Stomach (tissue), 8 donors: ENCODE measurements at regions not wholly inside any gene's neighbourhood (a gene's known extent, or its start where the extent isn't known, plus 50 kb on each side); places are given as distances from the start of the nearest gene placed in this dataset.
A peak's percentile ranks its signal among the peaks of the same experiment; 100 is the strongest.

Experiments used
- DNase-seq, 2 donors: peaks; one replicate each; pipeline versions ENCODE4 v3.0.0 to v3.0.0-alpha.2; 2013 to 2019
- H3K27ac ChIP-seq, 5 donors: fragments of 200-600 bp in 4 of 5; sonication (generic) in 4 of 5; one replicate each; pipeline ENCODE4 v1.5.1; 2013 to 2019; ENCODE audit warnings: mild to moderate bottlenecking in 1 of 5, moderate library complexity in 1 of 5
- H3K27me3 ChIP-seq, 3 donors: fragments of 200-600 bp; sonication (generic); one replicate each; pipeline ENCODE4 v1.5.1; 2017 to 2019; ENCODE audit warnings: mixed run types in 1 of 3
- H3K36me3 ChIP-seq, 4 donors: fragments of 200-600 bp; sonication (generic); 1 replicate in 3 of 4; 2 replicates in 1 of 4; pipeline ENCODE4 v1.5.1; 2016 to 2019
- H3K4me1 ChIP-seq, 4 donors: fragments of 200-600 bp; sonication (generic); one replicate each; pipeline ENCODE4 v1.5.1; 2016 to 2019
- H3K4me3 ChIP-seq, 4 donors: fragments of 200-600 bp; sonication (generic) in 3 of 4; one replicate each; pipeline ENCODE4 v1.5.1; 2016 to 2019; ENCODE audit warnings: mild to moderate bottlenecking in 1 of 4
- H3K9me3 ChIP-seq, 4 donors: fragments of 200-600 bp; sonication (generic); one replicate each; pipeline ENCODE4 v1.5.1; 2016 to 2019
- EP300 ChIP-seq: sonication (generic); formaldehyde crosslinking; IDR thresholded peaks from one replicate; pipeline ENCODE4 v1.6.1; 2017; ENCODE audit warnings: antibody characterized with exemption
- POLR2A ChIP-seq, 4 donors: fragments of 450-650 bp; IDR thresholded peaks; one replicate each; pipeline ENCODE4 v1.6.1; 2016; ENCODE audit warnings: antibody characterized with exemption in 4 of 4, control low read depth in 2 of 4, mild to moderate bottlenecking in 1 of 4, moderate library complexity in 1 of 4
- POLR2AphosphoS5 ChIP-seq, 3 donors: sonication (generic); formaldehyde crosslinking; IDR thresholded peaks; one replicate each; pipeline ENCODE4 v1.6.1; 2016; ENCODE audit warnings: antibody characterized with exemption in 3 of 3
- WGBS, 5 donors: extraction: QIAGEN DNeasy Blood & Tissue Kit in 3 of 5; methylation state at CpG; one replicate each; pipeline versions ENCODE4 v1.1.5 to v1.1.7; 2013 to 2018; 5-methylcytosine and 5-hydroxymethylcytosine counted together
- intact Hi-C: fragments of 100-400 bp; cut with DNase I; formaldehyde crosslinking; loops from one replicate; pipeline ENCODE4 v1.15.1; 2023; ENCODE audit warnings: low total_unique reads
- TF ChIP-seq, protein P1 (sequence below), 7 experiments: fragments of 450-650 bp in 4 of 7; fragments of 200-600 bp in 3 of 7; sonication (generic) in 3 of 7; IDR thresholded peaks; one replicate each; pipeline ENCODE4 v1.5.1; 2016 to 2019; ENCODE audit warnings: antibody characterized with exemption in 7 of 7, control low read depth in 2 of 7, mild to moderate bottlenecking in 1 of 7
- donor health status: healthy with polysubstance abuse.
- donor health status: Bipolar disorder and iron deficiency.
- donor health status: healthy.

DNA sequence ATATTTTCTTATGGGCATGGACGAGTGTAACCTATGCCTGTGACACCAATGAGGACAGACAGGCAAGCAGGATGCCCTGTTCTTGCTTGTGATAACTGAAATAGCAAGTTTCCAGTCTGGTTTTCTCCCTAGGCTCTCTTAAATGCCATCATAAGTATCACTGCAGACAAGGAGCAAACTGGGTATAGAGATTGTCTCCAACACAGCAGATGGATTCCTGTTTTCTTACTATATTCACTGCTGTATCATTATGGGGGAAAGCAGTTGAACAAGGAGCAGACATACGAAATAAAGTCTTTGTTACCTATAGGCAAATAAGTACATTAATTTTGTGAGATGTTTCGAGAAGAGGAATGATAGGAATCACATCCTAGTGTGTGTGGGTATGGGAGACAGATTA is 178.0 kb upstream of the TBL1XR1 start:
- Histone ChIP-seq H3K27ac (no peak overlapping the region), H3K27me3 (no peaks in the 10 kb centered on the region), H3K36me3 (no peaks in the 10 kb centered on the region), H3K9me3 (peaks cover 0 to under 1% (median 0%) of the 10 kb centered on the region in 4 donors), H3K4me1 (peaks cover 0 to 12% (median 0%) of the 10 kb centered on the region in 4 donors), H3K4me3 (no peak overlapping the region)
- intact Hi-C loops, result no loop called here
- 82 to 94% (median 92%) methylated on average over 3 of the region's 3 CpGs for WGBS, 5 donors
- DNase-seq, result no peak
- no peak for TF ChIP-seq EP300
- TF ChIP-seq POLR2AphosphoS5 (IDR thresholded peaks at IDR 0.05), result no peak
- TF ChIP-seq, protein P1, sequence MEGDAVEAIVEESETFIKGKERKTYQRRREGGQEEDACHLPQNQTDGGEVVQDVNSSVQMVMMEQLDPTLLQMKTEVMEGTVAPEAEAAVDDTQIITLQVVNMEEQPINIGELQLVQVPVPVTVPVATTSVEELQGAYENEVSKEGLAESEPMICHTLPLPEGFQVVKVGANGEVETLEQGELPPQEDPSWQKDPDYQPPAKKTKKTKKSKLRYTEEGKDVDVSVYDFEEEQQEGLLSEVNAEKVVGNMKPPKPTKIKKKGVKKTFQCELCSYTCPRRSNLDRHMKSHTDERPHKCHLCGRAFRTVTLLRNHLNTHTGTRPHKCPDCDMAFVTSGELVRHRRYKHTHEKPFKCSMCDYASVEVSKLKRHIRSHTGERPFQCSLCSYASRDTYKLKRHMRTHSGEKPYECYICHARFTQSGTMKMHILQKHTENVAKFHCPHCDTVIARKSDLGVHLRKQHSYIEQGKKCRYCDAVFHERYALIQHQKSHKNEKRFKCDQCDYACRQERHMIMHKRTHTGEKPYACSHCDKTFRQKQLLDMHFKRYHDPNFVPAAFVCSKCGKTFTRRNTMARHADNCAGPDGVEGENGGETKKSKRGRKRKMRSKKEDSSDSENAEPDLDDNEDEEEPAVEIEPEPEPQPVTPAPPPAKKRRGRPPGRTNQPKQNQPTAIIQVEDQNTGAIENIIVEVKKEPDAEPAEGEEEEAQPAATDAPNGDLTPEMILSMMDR (IDR thresholded peaks at IDR 0.05), result no peak
- TF ChIP-seq POLR2A (IDR thresholded peaks at IDR 0.05), result no peak

DNA sequence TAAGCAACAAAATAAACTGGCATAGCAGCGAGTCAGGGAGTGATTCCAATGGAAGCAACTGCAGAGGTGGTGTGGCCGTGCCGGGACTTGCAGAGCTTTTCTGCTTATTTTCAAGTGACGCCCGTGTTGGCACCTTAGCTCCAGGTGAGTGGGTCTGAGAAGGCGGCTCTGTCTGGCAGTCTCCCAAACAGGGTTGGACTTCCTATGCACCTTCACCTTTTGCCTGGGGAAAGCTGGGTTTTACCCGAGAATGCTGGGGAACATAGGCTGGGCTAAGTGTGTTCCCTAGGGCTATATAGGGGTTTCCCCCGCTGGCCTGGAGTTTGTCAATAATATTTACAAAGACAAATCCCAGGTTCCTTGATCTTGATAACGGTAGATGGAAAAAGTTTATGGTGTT is 179.9 kb upstream of the TBL1XR1 start:
- DNase-seq, result peak; percentile 23 to 43
- no peaks in the 10 kb centered on the region for H3K27me3 ChIP-seq
- peaks cover 0 to 8% (median 2%) of the 10 kb centered on the region in 4 donors for H3K9me3 ChIP-seq
- no peaks in the 10 kb centered on the region for H3K36me3 ChIP-seq
- TF ChIP-seq, protein P1 (IDR thresholded peaks at IDR 0.05), result no peak
- TF ChIP-seq POLR2A (IDR thresholded peaks at IDR 0.05), result no peak
- TF ChIP-seq EP300, result no peak
- no peak for TF ChIP-seq POLR2AphosphoS5 (IDR thresholded peaks at IDR 0.05)
- H3K4me3 ChIP-seq, result no peak overlapping the region
- 52 to 80% (median 72%) methylated on average over 9 of the region's 9 CpGs for whole genome bisulfite sequencing, 5 donors
- intact Hi-C loops, result no loop called here
- H3K4me1 ChIP-seq, result peaks cover 0 to 1% (median 0%) of the 10 kb centered on the region in 4 donors
- no peak overlapping the region for H3K27ac ChIP-seq

DNA sequence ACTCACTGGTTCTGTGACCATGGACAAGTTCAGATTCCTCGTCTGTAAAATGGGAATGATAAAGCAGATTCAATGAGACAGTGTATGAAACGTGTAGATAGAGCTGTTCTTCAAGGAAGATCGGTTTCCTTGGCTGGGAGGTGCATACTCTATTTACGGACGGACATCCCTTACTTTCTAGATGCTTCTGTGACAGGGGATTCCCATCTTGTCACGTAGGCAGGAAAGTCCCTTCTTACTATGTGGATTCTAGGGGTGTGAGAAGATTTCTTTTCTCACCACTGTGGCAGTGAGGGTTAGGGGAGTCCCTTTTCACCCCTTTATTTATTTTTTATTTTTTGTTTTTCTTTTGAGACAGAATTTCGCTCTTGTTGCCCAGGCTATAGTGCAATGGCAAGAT is 180.9 kb upstream of the TBL1XR1 start:
- H3K36me3 ChIP-seq, result no peaks in the 10 kb centered on the region
- no peak overlapping the region for H3K4me3 ChIP-seq
- 85 to 89% (median 86%) methylated on average over 7 of the region's 7 CpGs for WGBS, 5 donors
- H3K9me3 ChIP-seq, result peaks cover 0 to 8% (median 2%) of the 10 kb centered on the region in 4 donors
- H3K4me1 ChIP-seq, result no peaks in the 10 kb centered on the region
- no peaks in the 10 kb centered on the region for H3K27me3 ChIP-seq
- TF ChIP-seq POLR2AphosphoS5 (IDR thresholded peaks at IDR 0.05), result no peak
- no peak for TF ChIP-seq EP300
- TF ChIP-seq POLR2A (IDR thresholded peaks at IDR 0.05), result no peak
- TF ChIP-seq, protein P1 (IDR thresholded peaks at IDR 0.05), result no peak
- DNase-seq, result peak in 1 of 2 donors; percentile 9
- intact Hi-C loops, result no loop called here
- no peak overlapping the region for H3K27ac ChIP-seq

DNA sequence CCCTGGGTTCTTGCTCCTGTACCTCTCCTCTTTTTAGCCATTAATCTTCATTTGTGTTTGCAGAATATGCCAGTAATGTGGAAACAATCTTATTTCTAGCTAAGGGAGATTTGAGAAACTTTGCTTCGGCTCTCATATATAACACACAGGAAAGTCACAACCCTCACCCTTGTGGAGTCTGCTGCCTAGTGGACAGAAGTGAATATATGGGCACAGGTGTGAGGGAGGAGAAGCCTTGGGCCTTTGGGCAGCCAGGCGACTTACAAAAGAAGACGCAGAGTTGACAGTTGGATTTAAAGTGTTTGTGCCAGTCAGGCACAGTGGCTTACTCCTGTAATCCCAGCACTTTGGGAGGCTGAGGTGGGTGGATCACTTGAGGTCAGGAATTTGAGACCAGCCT is 181.8 kb upstream of the TBL1XR1 start:
- peak in 1 of 2 donors; percentile 54 for DNase-seq
- H3K4me1 ChIP-seq, result no peaks in the 10 kb centered on the region
- H3K9me3 ChIP-seq, result peaks cover 0 to 8% (median 2%) of the 10 kb centered on the region in 4 donors
- no peak overlapping the region for H3K4me3 ChIP-seq
- intact Hi-C loops, result no loop called here
- TF ChIP-seq, protein P1 (IDR thresholded peaks at IDR 0.05), result peak in 2 of 7 experiments; percentile 32 to 44
- TF ChIP-seq POLR2A (IDR thresholded peaks at IDR 0.05), result no peak
- TF ChIP-seq EP300, result no peak
- TF ChIP-seq POLR2AphosphoS5 (IDR thresholded peaks at IDR 0.05), result no peak
- H3K27ac ChIP-seq, result no peak overlapping the region
- WGBS, 5 donors, result 59 to 73% (median 67%) methylated on average over 3 of the region's 3 CpGs
- no peaks in the 10 kb centered on the region for H3K27me3 ChIP-seq
- no peaks in the 10 kb centered on the region for H3K36me3 ChIP-seq
